ENCODE measurements at regions not wholly inside any gene's neighbourhood (a gene's known extent, or its start where the extent isn't known, plus 50 kb on each side); places are given as distances from the start of the nearest gene placed in this dataset.

GRCh38 chr22:47397673-47398072, 635.2 kb downstream of the TBC1D22A start:
- no peak overlapping the region for H3K23ac ChIP-seq (ENCODE audit: low read depth, low read length, poor library complexity)
- H4K8ac ChIP-seq (ENCODE audit: low read depth, low read length), result peak overlapping the region; percentile 7
- H3K27ac ChIP-seq (replicated peaks; ENCODE audit: low read length), result no peak overlapping the region
- no peak overlapping the region for H2BK15ac ChIP-seq (ENCODE audit: low read length)
- no peak overlapping the region for H3K4me2 ChIP-seq (ENCODE audit: insufficient read depth, low read length, poor library complexity, severe bottlenecking)
- no peaks in the 10 kb centered on the region for H3K4me1 ChIP-seq (ENCODE audit: control insufficient read depth in 2 of 2, insufficient read depth in 1 of 2, low read depth in 1 of 2, low read length in 2 of 2)
- H2BK12ac ChIP-seq (ENCODE audit: low read length), result no peak overlapping the region
- no peak overlapping the region for H2BK5ac ChIP-seq (ENCODE audit: low read length)
- no peak overlapping the region for H4K91ac ChIP-seq (ENCODE audit: low read depth, low read length, poor library complexity)
- DNase-seq (ENCODE audit: low spot score), result no peak
- no peak overlapping the region for H2AK5ac ChIP-seq (ENCODE audit: low read depth, low read length)
- H3K36me3 ChIP-seq (replicated peaks in 1 of 2; ENCODE audit: control insufficient read depth in 2 of 2, insufficient read depth in 2 of 2, low read length in 2 of 2), result no peaks in the 10 kb centered on the region
- H3K79me1 ChIP-seq (ENCODE audit: low read depth, low read length), result peaks cover 1% of the 10 kb centered on the region
- no peak overlapping the region for H3K18ac ChIP-seq (ENCODE audit: low read length)
- peak overlapping the region in 1 of 2 donors; percentile 65 for H3K4me3 ChIP-seq (ENCODE audit: low read length in 2 of 2)
- no CpG with 5 or more reads among the region's 9 CpGs for WGBS, 2 donors (ENCODE audit: extremely low coverage in 2 of 2, insufficient read length in 2 of 2, insufficient replicate concordance in 1 of 2)
- no peak overlapping the region for H3K4ac ChIP-seq (ENCODE audit: low read length)
- H2BK120ac ChIP-seq (ENCODE audit: low read depth, low read length), result no peak overlapping the region
- H3K27me3 ChIP-seq (ENCODE audit: control insufficient read depth in 3 of 3, insufficient read depth in 3 of 3, low read depth in 1 of 3, low read length in 3 of 3), result peaks cover 0 to 4% (median 0%) of the 10 kb centered on the region in 3 experiments
- H3K14ac ChIP-seq (ENCODE audit: low read length), result no peak overlapping the region
- H3K9me3 ChIP-seq (replicated peaks in 1 of 2; ENCODE audit: control insufficient read depth in 2 of 2, insufficient read depth in 1 of 2, low read depth in 1 of 2, low read length in 2 of 2), result peaks cover 0 to 81% of the 10 kb centered on the region in 2 donors
- no peak overlapping the region for H2AFZ ChIP-seq (ENCODE audit: low read length)
- no peak overlapping the region for H3K9ac ChIP-seq (ENCODE audit: low read depth, low read length, poor library complexity)

GRCh38 chr22:47396515-47396914, 634.1 kb downstream of the TBC1D22A start:
- Histone ChIP-seq H3K4me3 (ENCODE audit: low read length in 2 of 2) (peak overlapping the region in 1 of 2 donors; percentile 34), H3K4me2 (ENCODE audit: insufficient read depth, low read length, poor library complexity, severe bottlenecking) (no peak overlapping the region), H3K14ac (ENCODE audit: low read length) (no peak overlapping the region), H3K18ac (ENCODE audit: low read length) (no peak overlapping the region), H3K27me3 (ENCODE audit: control insufficient read depth in 3 of 3, insufficient read depth in 3 of 3, low read depth in 1 of 3, low read length in 3 of 3) (peaks cover 0 to 4% (median 0%) of the 10 kb centered on the region in 3 experiments), H2AK5ac (ENCODE audit: low read depth, low read length) (no peak overlapping the region), H2BK5ac (ENCODE audit: low read length) (no peak overlapping the region), H3K27ac (replicated peaks; ENCODE audit: low read length) (no peak overlapping the region), H3K9ac (ENCODE audit: low read depth, low read length, poor library complexity) (no peak overlapping the region), H3K9me3 (replicated peaks in 1 of 2; ENCODE audit: control insufficient read depth in 2 of 2, insufficient read depth in 1 of 2, low read depth in 1 of 2, low read length in 2 of 2) (peaks cover 0 to 85% of the 10 kb centered on the region in 2 donors), H3K4ac (ENCODE audit: low read length) (no peak overlapping the region), H2BK120ac (ENCODE audit: low read depth, low read length) (no peak overlapping the region), H2BK15ac (ENCODE audit: low read length) (no peak overlapping the region), H3K4me1 (ENCODE audit: control insufficient read depth in 2 of 2, insufficient read depth in 1 of 2, low read depth in 1 of 2, low read length in 2 of 2) (no peaks in the 10 kb centered on the region), H4K91ac (ENCODE audit: low read depth, low read length, poor library complexity) (no peak overlapping the region), H2BK12ac (ENCODE audit: low read length) (no peak overlapping the region), H3K36me3 (replicated peaks in 1 of 2; ENCODE audit: control insufficient read depth in 2 of 2, insufficient read depth in 2 of 2, low read length in 2 of 2) (no peaks in the 10 kb centered on the region), H4K8ac (ENCODE audit: low read depth, low read length) (no peak overlapping the region), H3K23ac (ENCODE audit: low read depth, low read length, poor library complexity) (no peak overlapping the region), H3K79me1 (ENCODE audit: low read depth, low read length) (peaks cover 1% of the 10 kb centered on the region), H2AFZ (ENCODE audit: low read length) (no peak overlapping the region)
- no CpG with 5 or more reads among the region's 12 CpGs for WGBS, 2 donors (ENCODE audit: extremely low coverage in 2 of 2, insufficient read length in 2 of 2, insufficient replicate concordance in 1 of 2)
- DNase-seq (ENCODE audit: low spot score), result no peak

- no peak overlapping the region for H2AK5ac ChIP-seq (ENCODE audit: low read depth, low read length)
- H3K4ac ChIP-seq (ENCODE audit: low read length), result no peak overlapping the region
- peak overlapping the region in 1 of 2 donors; percentile 34 for H3K4me3 ChIP-seq (ENCODE audit: low read length in 2 of 2)
- H3K23ac ChIP-seq (ENCODE audit: low read depth, low read length, poor library complexity), result no peak overlapping the region
- H2AFZ ChIP-seq (ENCODE audit: low read length), result no peak overlapping the region
- H3K27ac ChIP-seq (replicated peaks; ENCODE audit: low read length), result no peak overlapping the region
- H2BK12ac ChIP-seq (ENCODE audit: low read length), result no peak overlapping the region
- no peak overlapping the region for H3K14ac ChIP-seq (ENCODE audit: low read length)
- H2BK15ac ChIP-seq (ENCODE audit: low read length), result no peak overlapping the region
- no peak overlapping the region for H3K18ac ChIP-seq (ENCODE audit: low read length)
- H3K27me3 ChIP-seq (ENCODE audit: control insufficient read depth in 3 of 3, insufficient read depth in 3 of 3, low read depth in 1 of 3, low read length in 3 of 3), result peaks cover 0 to 1% (median 0%) of the 10 kb centered on the region in 3 experiments
- H3K4me2 ChIP-seq (ENCODE audit: insufficient read depth, low read length, poor library complexity, severe bottlenecking), result no peak overlapping the region
- peaks cover 1% of the 10 kb centered on the region for H3K79me1 ChIP-seq (ENCODE audit: low read depth, low read length)
- H3K4me1 ChIP-seq (ENCODE audit: control insufficient read depth in 2 of 2, insufficient read depth in 1 of 2, low read depth in 1 of 2, low read length in 2 of 2), result no peaks in the 10 kb centered on the region
- no peak overlapping the region for H3K9ac ChIP-seq (ENCODE audit: low read depth, low read length, poor library complexity)
- H4K8ac ChIP-seq (ENCODE audit: low read depth, low read length), result no peak overlapping the region
- peaks cover 0 to 85% of the 10 kb centered on the region in 2 donors for H3K9me3 ChIP-seq (replicated peaks in 1 of 2; ENCODE audit: control insufficient read depth in 2 of 2, insufficient read depth in 1 of 2, low read depth in 1 of 2, low read length in 2 of 2)
- WGBS, 2 donors (ENCODE audit: extremely low coverage in 2 of 2, insufficient read length in 2 of 2, insufficient replicate concordance in 1 of 2), result no CpG with 5 or more reads among the region's 12 CpGs
- no peaks in the 10 kb centered on the region for H3K36me3 ChIP-seq (replicated peaks in 1 of 2; ENCODE audit: control insufficient read depth in 2 of 2, insufficient read depth in 2 of 2, low read length in 2 of 2)
- H2BK5ac ChIP-seq (ENCODE audit: low read length), result no peak overlapping the region
- no peak overlapping the region for H2BK120ac ChIP-seq (ENCODE audit: low read depth, low read length)
- no peak for DNase-seq (ENCODE audit: low spot score)
- no peak overlapping the region for H4K91ac ChIP-seq (ENCODE audit: low read depth, low read length, poor library complexity)
These were observed 633.7 kb downstream of the TBC1D22A start for GRCh38 chr22:47396105-47396504.

DNA sequence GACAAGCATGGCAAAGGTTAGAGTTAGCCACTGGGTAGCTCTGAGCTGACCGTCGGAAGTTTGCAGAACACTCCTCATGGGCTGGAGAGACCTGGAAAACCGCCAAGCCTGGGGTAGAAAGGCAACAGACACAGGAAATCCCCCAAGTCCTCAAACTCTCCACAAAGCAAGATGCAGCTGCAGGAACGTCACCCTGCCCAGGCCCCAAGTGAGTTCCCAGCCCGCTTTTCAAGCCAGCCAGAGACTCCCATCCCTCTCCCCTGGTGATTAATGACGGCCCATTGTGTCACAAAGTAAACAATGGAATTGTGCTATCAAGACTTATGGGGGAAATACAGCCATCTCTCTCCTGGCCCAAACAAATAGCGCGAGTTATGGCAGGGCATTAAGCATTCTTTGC, 633.0 kb downstream of the TBC1D22A start:
- no peak overlapping the region for H3K4me2 ChIP-seq (ENCODE audit: insufficient read depth, low read length, poor library complexity, severe bottlenecking)
- no peak overlapping the region for H2BK12ac ChIP-seq (ENCODE audit: low read length)
- H4K8ac ChIP-seq (ENCODE audit: low read depth, low read length), result no peak overlapping the region
- no peak overlapping the region for H3K4ac ChIP-seq (ENCODE audit: low read length)
- H2AFZ ChIP-seq (ENCODE audit: low read length), result no peak overlapping the region
- H2BK5ac ChIP-seq (ENCODE audit: low read length), result no peak overlapping the region
- H3K4me3 ChIP-seq (ENCODE audit: low read length in 2 of 2), result no peak overlapping the region
- no peak for DNase-seq (ENCODE audit: low spot score)
- no peak overlapping the region for H3K23ac ChIP-seq (ENCODE audit: low read depth, low read length, poor library complexity)
- H3K27ac ChIP-seq (replicated peaks; ENCODE audit: low read length), result no peak overlapping the region
- peaks cover 0 to 83% of the 10 kb centered on the region in 2 donors for H3K9me3 ChIP-seq (replicated peaks in 1 of 2; ENCODE audit: control insufficient read depth in 2 of 2, insufficient read depth in 1 of 2, low read depth in 1 of 2, low read length in 2 of 2)
- no peaks in the 10 kb centered on the region for H3K27me3 ChIP-seq (ENCODE audit: control insufficient read depth in 3 of 3, insufficient read depth in 3 of 3, low read depth in 1 of 3, low read length in 3 of 3)
- H3K14ac ChIP-seq (ENCODE audit: low read length), result no peak overlapping the region
- no peak overlapping the region for H2BK15ac ChIP-seq (ENCODE audit: low read length)
- no CpG with 5 or more reads among the region's 8 CpGs for WGBS, 2 donors (ENCODE audit: extremely low coverage in 2 of 2, insufficient read length in 2 of 2, insufficient replicate concordance in 1 of 2)
- no peaks in the 10 kb centered on the region for H3K4me1 ChIP-seq (ENCODE audit: control insufficient read depth in 2 of 2, insufficient read depth in 1 of 2, low read depth in 1 of 2, low read length in 2 of 2)
- peaks cover 1% of the 10 kb centered on the region for H3K79me1 ChIP-seq (ENCODE audit: low read depth, low read length)
- no peak overlapping the region for H2AK5ac ChIP-seq (ENCODE audit: low read depth, low read length)
- H3K9ac ChIP-seq (ENCODE audit: low read depth, low read length, poor library complexity), result no peak overlapping the region
- no peak overlapping the region for H3K18ac ChIP-seq (ENCODE audit: low read length)
- H2BK120ac ChIP-seq (ENCODE audit: low read depth, low read length), result no peak overlapping the region
- no peaks in the 10 kb centered on the region for H3K36me3 ChIP-seq (replicated peaks in 1 of 2; ENCODE audit: control insufficient read depth in 2 of 2, insufficient read depth in 2 of 2, low read length in 2 of 2)
- H4K91ac ChIP-seq (ENCODE audit: low read depth, low read length, poor library complexity), result no peak overlapping the region
